SK-N-SH treated with all-trans-retinoic acid at 6 μM for 48 hours (cell line): ENCODE measurements at regions not wholly inside any gene's neighbourhood (a gene's known extent, or its start where the extent isn't known, plus 50 kb on each side); places are given as distances from the start of the nearest gene placed in this dataset.

Experiments used
- ATAC-seq: fragments of 200-7000 bp; cut with Tn5 transposase; 3 replicates; pipeline ENCODE4 v1.9.1; 2020; ENCODE audit warnings: mild to moderate bottlenecking, moderate library complexity
- ARNTL ChIP-seq: fragments of 450-650 bp; formaldehyde crosslinking; IDR thresholded peaks from 2 replicates; pipeline ENCODE4 v1.5.0; 2020; ENCODE audit warnings: low read depth, mild to moderate bottlenecking, moderate library complexity, borderline replicate concordance
- BACH2 ChIP-seq: fragments of 250-450 bp; sonication (Bioruptor Pico); IDR thresholded peaks from 2 replicates; pipeline ENCODE4 v1.9.0; 2021; ENCODE audit warnings: mild to moderate bottlenecking, borderline replicate concordance
- CSRNP3 ChIP-seq: fragments of 250-450 bp; sonication (Bioruptor Pico); IDR thresholded peaks from 2 replicates; pipeline ENCODE4 v1.5.1; 2021; ENCODE audit warnings: mild to moderate bottlenecking, moderate library complexity
- ESRRG ChIP-seq: fragments of 250-450 bp; sonication (Bioruptor Pico); IDR thresholded peaks from 2 replicates; pipeline ENCODE4 v1.6.1; 2021; ENCODE audit warnings: mild to moderate bottlenecking
- ISL1 ChIP-seq: fragments of 250-450 bp; sonication (Bioruptor Pico); IDR thresholded peaks from 2 replicates; pipeline ENCODE4 v2.1.2; 2022; ENCODE audit warnings: mild to moderate bottlenecking, moderate library complexity
- OSR1 ChIP-seq: fragments of 250-450 bp; sonication (Bioruptor Pico); IDR thresholded peaks from 2 replicates; pipeline ENCODE4 v1.8.0; 2022; ENCODE audit warnings: moderate library complexity, mild to moderate bottlenecking, inconsistent platforms
- PATZ1 ChIP-seq: fragments of 250-450 bp; sonication (Bioruptor Pico); IDR thresholded peaks from 2 replicates; pipeline ENCODE4 v1.8.0; 2020; ENCODE audit warnings: mild to moderate bottlenecking, moderate library complexity, borderline replicate concordance
- PPARA ChIP-seq: fragments of 250-450 bp; sonication (Bioruptor Pico); IDR thresholded peaks from 2 replicates; pipeline ENCODE4 v1.5.0; 2020; ENCODE audit warnings: mild to moderate bottlenecking, borderline replicate concordance
- RARB ChIP-seq: fragments of 250-450 bp; sonication (Bioruptor Pico); IDR thresholded peaks from 2 replicates; pipeline ENCODE4 v1.8.0; 2021; ENCODE audit warnings: mild to moderate bottlenecking, moderate library complexity
- SNAI2 ChIP-seq: fragments of 250-450 bp; sonication (Bioruptor Pico); IDR thresholded peaks from 2 replicates; pipeline ENCODE4 v1.5.0; 2020; ENCODE audit warnings: mild to moderate bottlenecking, moderate library complexity
- TCF4 ChIP-seq: fragments of 250-450 bp; sonication (Bioruptor Pico); IDR thresholded peaks from 2 replicates; pipeline ENCODE4 v1.8.0; 2021; ENCODE audit warnings: mild to moderate bottlenecking, moderate library complexity, borderline replicate concordance
- TOX ChIP-seq: fragments of 250-450 bp; sonication (Bioruptor Pico); IDR thresholded peaks from 2 replicates; pipeline ENCODE4 v1.8.0; 2021; ENCODE audit warnings: mild to moderate bottlenecking, moderate library complexity, borderline replicate concordance
- ZC3H10 ChIP-seq: fragments of 250-450 bp; sonication (Bioruptor Pico); IDR thresholded peaks from 2 replicates; pipeline ENCODE4 v1.5.1; 2021; ENCODE audit warnings: mild to moderate bottlenecking, moderate library complexity
- ZFP3 ChIP-seq: fragments of 250-450 bp; sonication (Bioruptor Pico); IDR thresholded peaks from 2 replicates; pipeline ENCODE4 v1.5.0; 2020; ENCODE audit warnings: mild to moderate bottlenecking, moderate library complexity
- ZNF565 ChIP-seq: fragments of 450-650 bp; formaldehyde crosslinking; conservative IDR thresholded peaks from 2 replicates; pipeline ENCODE4 v1.5.0; 2020; ENCODE audit warnings: low read depth, mild to moderate bottlenecking, moderate library complexity
- ZNF70 ChIP-seq: fragments of 450-650 bp; formaldehyde crosslinking; IDR thresholded peaks from 2 replicates; pipeline ENCODE4 v1.5.0; 2020; ENCODE audit warnings: mild to moderate bottlenecking, moderate library complexity
- TF ChIP-seq, protein P1 (sequence below): fragments of 250-450 bp; sonication (Bioruptor Pico); IDR thresholded peaks from 2 replicates; pipeline ENCODE4 v1.5.1; 2020; ENCODE audit warnings: low read depth, mild to moderate bottlenecking, moderate library complexity
- TF ChIP-seq, protein P2 (sequence below): fragments of 250-450 bp; sonication (Bioruptor Pico); IDR thresholded peaks from 2 replicates; pipeline ENCODE4 v1.8.0; 2021; ENCODE audit warnings: low read depth, mild to moderate bottlenecking, moderate library complexity, borderline replicate concordance
- TF ChIP-seq, protein P3 (sequence below): fragments of 250-450 bp; sonication (Bioruptor Pico); IDR thresholded peaks from 2 replicates; pipeline ENCODE4 v1.5.0; 2020; ENCODE audit warnings: mild to moderate bottlenecking, moderate library complexity

- no peak for ATAC-seq
- TF ChIP-seq CSRNP3 (no peak), RARB (CRISPR knock-in tag) (no peak), PPARA (no peak), ZFP3 (no peak), SNAI2 (no peak), ZNF565 (CRISPR knock-in tag) (no peak), ESRRG (CRISPR knock-in tag) (no peak)
Observed at GRCh38 chr6:95232446-95232845, 344.9 kb upstream of the MANEA start.

- ATAC-seq: no peak
- no peak for TF ChIP-seq ZNF565 (CRISPR knock-in tag)
- TF ChIP-seq BACH2 (CRISPR knock-in tag): no peak
- no peak for TF ChIP-seq RARB (CRISPR knock-in tag)
- TF ChIP-seq, protein P1, sequence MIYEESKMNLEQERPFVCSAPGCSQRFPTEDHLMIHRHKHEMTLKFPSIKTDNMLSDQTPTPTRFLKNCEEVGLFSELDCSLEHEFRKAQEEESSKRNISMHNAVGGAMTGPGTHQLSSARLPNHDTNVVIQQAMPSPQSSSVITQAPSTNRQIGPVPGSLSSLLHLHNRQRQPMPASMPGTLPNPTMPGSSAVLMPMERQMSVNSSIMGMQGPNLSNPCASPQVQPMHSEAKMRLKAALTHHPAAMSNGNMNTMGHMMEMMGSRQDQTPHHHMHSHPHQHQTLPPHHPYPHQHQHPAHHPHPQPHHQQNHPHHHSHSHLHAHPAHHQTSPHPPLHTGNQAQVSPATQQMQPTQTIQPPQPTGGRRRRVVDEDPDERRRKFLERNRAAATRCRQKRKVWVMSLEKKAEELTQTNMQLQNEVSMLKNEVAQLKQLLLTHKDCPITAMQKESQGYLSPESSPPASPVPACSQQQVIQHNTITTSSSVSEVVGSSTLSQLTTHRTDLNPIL (CRISPR knock-in tag): no peak
- TF ChIP-seq TOX (CRISPR knock-in tag): no peak
- no peak for TF ChIP-seq OSR1 (CRISPR knock-in tag)
- TF ChIP-seq ZC3H10 (CRISPR knock-in tag): no peak
- TF ChIP-seq, all 23 proteins: peak for 0
Observed at GRCh38 chr6:95233879-95234278, 343.5 kb upstream of the MANEA start.

DNA sequence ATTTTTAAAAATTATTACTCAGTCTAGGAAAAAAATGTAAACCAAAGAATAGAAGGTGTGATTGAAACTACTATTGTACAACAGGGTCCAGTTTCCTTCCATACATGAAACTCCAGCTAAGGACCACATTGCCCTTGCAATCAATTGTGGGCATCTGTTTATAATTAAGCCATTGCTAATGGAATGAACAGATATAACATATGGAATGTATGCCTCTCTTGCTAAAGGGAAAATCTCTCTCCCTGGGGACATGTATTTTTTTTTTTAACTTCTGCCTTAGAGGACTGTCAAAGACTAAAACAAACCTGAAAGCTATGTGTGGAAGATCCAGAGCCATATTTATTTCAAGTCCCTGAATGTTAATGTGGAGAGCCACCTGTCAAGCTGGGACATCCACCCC is 336.8 kb upstream of the MANEA start:
- peak; percentile 49; the same call in 1 of the 3 replicates for ATAC-seq
- TF ChIP-seq ZFP3: no peak
- no peak for TF ChIP-seq ZC3H10 (CRISPR knock-in tag)
- TF ChIP-seq TOX (CRISPR knock-in tag): no peak
- TF ChIP-seq ISL1 (CRISPR knock-in tag): peak; percentile 29; the same call in 1 of the 2 replicates
- no peak for TF ChIP-seq ZNF70
- no peak for TF ChIP-seq SNAI2
- no peak for TF ChIP-seq OSR1 (CRISPR knock-in tag)
- TF ChIP-seq, protein P2, sequence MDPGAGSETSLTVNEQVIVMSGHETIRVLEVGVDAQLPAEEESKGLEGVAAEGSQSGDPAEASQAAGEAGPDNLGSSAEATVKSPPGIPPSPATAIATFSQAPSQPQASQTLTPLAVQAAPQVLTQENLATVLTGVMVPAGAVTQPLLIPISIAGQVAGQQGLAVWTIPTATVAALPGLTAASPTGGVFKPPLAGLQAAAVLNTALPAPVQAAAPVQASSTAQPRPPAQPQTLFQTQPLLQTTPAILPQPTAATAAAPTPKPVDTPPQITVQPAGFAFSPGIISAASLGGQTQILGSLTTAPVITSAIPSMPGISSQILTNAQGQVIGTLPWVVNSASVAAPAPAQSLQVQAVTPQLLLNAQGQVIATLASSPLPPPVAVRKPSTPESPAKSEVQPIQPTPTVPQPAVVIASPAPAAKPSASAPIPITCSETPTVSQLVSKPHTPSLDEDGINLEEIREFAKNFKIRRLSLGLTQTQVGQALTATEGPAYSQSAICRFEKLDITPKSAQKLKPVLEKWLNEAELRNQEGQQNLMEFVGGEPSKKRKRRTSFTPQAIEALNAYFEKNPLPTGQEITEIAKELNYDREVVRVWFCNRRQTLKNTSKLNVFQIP: no peak
- TF ChIP-seq, protein P3, sequence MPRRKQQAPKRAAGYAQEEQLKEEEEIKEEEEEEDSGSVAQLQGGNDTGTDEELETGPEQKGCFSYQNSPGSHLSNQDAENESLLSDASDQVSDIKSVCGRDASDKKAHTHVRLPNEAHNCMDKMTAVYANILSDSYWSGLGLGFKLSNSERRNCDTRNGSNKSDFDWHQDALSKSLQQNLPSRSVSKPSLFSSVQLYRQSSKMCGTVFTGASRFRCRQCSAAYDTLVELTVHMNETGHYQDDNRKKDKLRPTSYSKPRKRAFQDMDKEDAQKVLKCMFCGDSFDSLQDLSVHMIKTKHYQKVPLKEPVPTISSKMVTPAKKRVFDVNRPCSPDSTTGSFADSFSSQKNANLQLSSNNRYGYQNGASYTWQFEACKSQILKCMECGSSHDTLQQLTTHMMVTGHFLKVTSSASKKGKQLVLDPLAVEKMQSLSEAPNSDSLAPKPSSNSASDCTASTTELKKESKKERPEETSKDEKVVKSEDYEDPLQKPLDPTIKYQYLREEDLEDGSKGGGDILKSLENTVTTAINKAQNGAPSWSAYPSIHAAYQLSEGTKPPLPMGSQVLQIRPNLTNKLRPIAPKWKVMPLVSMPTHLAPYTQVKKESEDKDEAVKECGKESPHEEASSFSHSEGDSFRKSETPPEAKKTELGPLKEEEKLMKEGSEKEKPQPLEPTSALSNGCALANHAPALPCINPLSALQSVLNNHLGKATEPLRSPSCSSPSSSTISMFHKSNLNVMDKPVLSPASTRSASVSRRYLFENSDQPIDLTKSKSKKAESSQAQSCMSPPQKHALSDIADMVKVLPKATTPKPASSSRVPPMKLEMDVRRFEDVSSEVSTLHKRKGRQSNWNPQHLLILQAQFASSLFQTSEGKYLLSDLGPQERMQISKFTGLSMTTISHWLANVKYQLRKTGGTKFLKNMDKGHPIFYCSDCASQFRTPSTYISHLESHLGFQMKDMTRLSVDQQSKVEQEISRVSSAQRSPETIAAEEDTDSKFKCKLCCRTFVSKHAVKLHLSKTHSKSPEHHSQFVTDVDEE (CRISPR knock-in tag): 0 out of 2 replicates have a peak, but pooled peaks have one; percentile 60
- peak; percentile 97 for TF ChIP-seq TCF4 (CRISPR knock-in tag)
- TF ChIP-seq PATZ1 (CRISPR knock-in tag): no peak
- TF ChIP-seq, all 23 proteins: peak for 3

DNA sequence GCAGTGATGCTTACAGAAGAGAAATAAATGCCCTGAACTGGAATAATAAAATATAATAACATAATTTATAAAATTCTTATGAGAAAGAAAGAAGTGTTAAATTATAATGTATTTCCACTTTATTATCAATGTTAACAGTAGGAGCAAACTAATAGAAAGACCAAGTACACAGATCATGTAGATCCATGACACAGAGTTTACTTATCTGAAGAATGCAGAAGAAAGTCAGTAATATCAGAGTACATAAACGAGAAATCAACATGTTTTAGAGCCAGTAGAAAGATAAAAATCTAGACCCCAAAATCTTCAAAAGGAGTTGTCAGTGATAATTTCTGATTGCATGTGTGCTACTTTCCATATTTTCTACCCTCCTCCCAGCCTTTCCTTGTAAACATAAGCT is 334.8 kb upstream of the MANEA start:
- no peak for ATAC-seq
- TF ChIP-seq ZNF70 (no peak), CSRNP3 (no peak), ARNTL (CRISPR knock-in tag) (no peak)
- TF ChIP-seq, protein P2: no peak
- TF ChIP-seq, protein P1 (CRISPR knock-in tag): no peak
